ENCODE measurements at regions not wholly inside any gene's neighbourhood (a gene's known extent, or its start where the extent isn't known, plus 50 kb on each side); places are given as distances from the start of the nearest gene placed in this dataset.

- no peak for DNase-seq (ENCODE audit: low spot score)
Observed at GRCh38 chr3:4029135-4029534, 229.9 kb downstream of the LRRN1 start.

DNA sequence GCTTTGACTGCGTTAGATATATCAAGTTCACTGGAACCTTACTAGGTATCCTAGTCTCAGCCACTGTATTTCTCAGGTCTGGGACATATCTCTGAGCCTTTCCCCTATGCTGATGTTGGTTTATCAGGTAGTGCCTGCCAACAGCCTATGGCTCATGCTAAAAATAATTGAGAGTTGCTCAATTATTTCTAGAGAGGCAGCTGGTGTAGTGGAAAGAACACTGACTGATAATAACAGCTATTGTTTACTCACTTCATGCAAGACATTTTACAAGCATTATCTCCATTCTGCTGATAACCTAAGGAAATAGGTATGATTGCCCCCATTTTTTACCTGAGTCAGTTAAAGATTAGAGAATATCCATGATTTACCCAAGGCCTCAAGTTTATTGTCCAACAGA lies 231.4 kb downstream of the LRRN1 start:
- DNase-seq (ENCODE audit: low spot score): no peak

DNA sequence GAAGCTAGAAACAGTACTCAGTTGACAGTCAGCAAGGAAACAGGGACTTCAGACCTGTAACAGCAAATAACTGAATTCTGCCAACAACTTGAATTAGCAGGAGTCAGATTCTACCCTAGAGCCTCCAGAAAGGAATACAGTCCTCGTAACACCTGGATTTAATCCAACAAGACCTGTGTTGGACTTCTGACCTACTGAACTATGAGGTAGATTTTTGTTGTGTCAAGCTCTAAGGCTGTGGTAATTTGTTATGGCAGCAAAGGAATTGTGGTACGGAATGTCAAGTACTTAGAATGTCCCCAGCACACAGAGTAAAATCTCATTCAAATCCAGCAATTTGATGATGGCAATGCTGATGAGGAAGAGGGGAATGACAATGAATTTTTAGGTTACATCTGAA lies 234.1 kb downstream of the LRRN1 start:
- DNase-seq (ENCODE audit: low spot score): no peak

GRCh38 chr3:4036046-4036445 lies 236.8 kb downstream of the LRRN1 start:
- DNase-seq (ENCODE audit: low spot score): no peak

DNA sequence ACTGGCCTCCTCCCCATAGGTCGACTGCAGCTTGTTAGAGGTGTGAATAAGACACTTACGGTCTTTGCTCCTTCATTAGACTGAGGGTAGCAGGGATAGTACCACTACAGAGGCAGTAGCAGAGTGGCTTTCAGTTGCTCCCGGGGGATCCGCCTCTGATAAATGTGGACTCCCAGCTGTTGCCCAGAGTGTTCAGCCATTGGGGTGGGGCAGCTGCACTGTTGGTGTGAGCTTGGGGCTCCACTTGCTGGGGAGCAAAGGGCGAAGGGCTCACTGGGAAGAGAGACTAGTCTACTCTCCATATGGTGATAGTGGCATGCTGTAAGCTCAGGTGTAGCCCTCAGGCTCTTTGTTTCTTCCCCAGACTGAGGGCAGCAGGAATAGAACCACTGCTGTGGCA lies 239.1 kb downstream of the LRRN1 start:
- DNase-seq (ENCODE audit: low spot score): no peak

GRCh38 chr3:4042070-4042469 lies 242.8 kb downstream of the LRRN1 start:
- DNase-seq (ENCODE audit: low spot score): no peak

- no peak for DNase-seq (ENCODE audit: low spot score)
Observed at GRCh38 chr3:4042869-4043268, 243.6 kb downstream of the LRRN1 start.

DNA sequence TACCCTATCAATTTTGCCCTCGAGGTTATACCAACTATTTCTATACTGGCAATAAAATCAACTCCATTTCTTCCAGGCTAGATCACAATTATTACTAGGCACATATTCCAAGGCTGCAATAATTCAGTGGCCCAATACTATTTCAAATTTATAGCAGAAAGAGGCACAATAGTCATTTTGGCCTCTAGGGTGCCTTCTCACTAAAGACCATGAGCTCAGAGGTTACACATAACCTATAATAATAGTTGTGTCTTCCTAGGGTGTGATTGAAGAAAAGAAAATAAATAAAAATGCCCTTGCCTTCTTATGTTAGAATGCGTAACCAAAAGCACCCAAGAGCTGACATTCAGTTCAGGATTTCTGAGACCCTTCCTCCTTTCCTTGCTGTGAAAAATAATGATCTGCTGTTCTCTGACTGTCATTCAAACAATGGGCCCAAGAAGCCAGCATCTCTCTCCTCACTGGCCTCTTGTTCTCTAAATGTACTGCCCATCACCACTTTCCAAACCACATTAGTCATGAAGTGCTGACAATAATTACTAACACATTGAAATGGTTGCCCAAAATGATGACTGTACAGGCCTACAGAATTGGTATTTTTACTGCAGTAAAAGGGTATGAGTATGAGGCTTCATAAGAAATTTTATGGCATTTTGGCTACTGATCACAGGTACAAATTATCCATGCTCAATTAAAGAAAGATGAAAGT lies 244.8 kb downstream of the LRRN1 start:
- no peak for DNase-seq (ENCODE audit: low spot score)

GRCh38 chr3:4044619-4045018 lies 245.4 kb downstream of the LRRN1 start:
- DNase-seq (ENCODE audit: low spot score): no peak

- no peak for DNase-seq (ENCODE audit: low spot score)
Observed at GRCh38 chr3:4045756-4046155, 246.5 kb downstream of the LRRN1 start.

DNA sequence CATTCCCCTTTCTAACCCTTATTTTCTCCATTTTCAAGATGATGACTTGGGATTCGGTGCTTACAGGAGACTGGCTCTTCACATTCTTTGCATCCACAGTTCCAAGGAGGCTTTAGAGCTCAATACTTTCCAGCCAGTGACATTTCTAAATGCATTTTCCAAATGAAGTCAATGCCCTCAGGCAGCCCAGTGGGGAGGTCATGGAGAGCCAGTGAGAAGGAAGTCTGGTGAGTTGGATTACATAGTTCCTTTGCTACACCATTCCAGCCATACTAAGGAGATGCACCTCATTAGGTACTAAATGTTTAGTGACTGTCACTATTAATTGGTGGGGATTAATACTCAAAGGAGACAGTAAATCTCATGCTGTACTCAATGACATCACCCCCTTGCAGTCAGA lies 248.1 kb downstream of the LRRN1 start:
- DNase-seq (ENCODE audit: low spot score): no peak

DNA sequence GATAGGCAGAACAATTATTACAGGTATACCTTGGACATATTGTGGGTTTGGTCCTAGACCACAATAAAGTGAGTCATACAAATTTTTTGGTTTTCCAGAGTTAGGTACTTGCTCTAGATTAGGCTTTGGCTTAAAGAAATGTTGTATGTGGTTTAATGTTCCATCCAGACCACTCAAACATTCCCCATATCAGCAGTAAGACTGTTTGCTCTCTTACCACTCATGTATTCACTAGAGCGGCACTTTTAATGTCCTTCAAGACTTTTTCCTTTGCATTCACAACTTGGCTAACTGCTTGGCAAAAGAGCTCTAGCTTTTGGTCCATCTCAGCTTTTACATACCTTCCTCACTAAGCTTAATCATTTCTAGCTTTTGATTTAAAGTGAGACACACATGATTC lies 250.5 kb upstream of the SETMAR start:
- DNase-seq (ENCODE audit: low spot score): no peak

GRCh38 chr3:4053975-4054374 lies 249.2 kb upstream of the SETMAR start:
- DNase-seq (ENCODE audit: low spot score): no peak

DNA sequence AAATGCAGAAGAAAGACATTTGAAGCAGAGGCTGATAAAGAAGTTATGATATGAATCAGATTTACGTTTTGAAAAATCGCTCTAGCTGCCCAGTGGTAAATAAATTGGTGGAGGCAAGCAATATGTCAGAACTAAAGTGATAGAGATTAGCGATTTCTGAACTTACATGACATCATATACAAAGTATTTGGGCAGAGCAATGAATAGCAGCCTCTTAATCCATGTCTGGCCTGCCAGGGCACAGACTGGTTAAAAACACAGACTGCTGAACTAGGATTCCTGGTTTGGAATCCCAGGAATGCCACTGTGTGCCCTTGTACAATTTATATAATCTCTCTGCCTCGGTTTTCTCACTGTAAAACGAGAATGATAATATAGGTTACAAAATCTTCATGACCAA lies 243.1 kb upstream of the SETMAR start:
- DNase-seq (ENCODE audit: low spot score): no peak

GRCh38 chr3:4060603-4061002 lies 242.6 kb upstream of the SETMAR start:
- DNase-seq (ENCODE audit: low spot score): no peak

DNA sequence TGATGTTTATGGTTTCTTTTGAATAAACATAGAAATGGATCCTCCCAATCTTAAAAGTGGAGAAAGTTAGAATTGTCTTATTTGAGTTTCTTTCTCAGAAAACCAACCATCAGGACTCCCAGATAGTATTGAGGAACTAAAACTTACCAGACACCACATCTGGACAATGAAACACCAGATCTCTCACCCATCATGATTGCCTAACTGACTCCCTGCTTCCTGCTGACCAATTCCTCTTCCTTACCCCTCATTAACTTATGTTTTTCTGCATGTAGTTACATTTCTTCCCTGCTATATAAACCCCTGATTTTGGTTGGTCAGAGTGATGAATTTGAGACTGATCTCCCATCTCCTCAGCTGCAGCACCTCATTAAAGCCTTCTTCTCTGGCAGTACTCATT lies 242.0 kb upstream of the SETMAR start:
- DNase-seq (ENCODE audit: low spot score): no peak

DNA sequence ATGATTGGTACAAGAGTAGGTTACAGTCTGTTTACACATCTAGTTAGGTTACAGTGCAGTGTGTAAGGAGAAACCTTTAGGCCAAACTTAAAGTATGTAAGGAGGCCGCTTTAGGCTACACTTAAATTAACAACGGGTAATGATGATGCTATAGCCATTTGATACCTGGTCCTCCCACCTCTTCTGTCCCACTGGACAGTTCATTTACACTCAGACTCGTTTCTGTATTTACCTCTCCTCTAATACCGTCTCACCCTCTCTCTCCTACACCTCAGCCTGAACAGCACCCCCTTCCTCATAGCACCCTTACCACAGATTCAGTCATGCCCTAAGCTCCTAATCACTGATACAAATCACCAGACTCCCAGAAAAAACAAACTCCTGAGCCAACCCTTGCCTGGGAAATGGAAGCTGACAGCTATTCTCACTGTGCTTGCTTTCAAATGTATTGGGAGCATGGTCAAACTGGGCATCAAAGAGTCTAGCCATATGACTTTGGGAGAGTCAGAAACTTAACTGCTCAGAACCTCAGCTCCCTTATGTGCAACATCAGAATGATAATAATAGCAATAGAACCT lies 241.3 kb upstream of the SETMAR start:
- no peak for DNase-seq (ENCODE audit: low spot score)

DNA sequence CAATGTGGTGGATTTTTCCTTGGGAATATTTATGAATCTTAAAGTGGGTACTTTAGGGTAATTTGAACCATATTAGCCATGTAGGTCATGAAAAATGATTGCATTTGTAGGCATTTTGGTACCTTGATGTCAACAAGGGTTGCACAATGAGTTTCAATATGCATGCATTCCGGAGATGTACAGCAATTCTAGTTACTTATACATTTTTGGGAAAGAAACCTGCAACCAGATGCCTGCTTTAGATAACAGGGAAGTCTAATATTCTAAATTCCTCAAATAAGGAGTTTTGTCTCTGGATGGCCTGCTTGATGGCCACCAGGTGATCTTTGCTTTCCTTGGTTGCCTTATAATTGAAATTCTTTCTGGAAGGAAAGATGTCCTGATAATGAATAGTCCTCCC lies 240.5 kb upstream of the SETMAR start:
- no peak for DNase-seq (ENCODE audit: low spot score)

DNA sequence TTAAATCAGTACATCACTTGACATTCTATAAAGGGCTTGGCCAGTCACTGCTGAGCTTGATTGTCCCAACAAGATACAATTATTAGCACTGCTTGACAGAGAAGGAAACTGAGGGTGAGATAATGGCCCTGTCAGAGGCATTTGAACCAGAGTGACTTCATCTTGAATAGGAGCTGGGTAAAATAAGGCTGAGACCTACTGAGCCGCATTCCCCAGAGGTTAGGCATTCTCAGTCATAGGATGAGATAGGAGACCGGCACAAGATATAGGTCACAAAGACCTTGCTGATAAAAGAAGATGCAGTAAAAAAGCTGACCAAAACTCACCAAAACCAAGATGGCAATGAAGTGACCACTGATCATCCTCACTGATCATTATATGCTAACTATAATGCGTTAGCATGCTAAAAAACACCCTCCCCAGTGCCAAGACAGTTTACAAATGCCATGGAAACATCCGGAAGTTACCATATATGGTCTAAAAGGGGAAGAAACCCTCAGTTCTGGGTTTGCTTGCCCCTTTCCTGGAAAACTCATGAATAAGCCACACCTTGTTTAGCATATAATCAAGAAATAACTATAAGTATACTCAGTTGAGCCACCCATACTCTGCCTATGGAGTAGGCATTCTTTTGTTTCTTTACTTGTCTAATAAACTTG lies 239.1 kb upstream of the SETMAR start:
- DNase-seq (ENCODE audit: low spot score): no peak

DNA sequence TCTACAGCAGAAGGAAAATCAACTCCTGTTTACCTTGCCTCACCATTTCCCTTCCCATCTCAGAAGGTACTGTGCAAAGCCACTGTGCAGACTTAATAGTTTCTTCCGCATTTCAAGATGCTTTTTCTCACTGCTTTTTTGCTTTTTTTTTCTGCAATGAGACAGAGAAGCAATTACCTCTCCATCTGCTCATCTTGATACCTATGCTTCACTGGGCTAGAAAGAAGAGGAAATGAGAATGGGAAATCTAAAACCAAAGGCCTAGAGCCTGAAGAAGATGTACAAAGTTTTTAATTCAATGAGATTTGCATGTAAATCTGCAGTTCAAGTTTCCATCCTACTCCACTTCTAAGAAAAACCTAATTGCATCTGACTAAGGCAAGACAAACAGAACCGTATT lies 238.1 kb upstream of the SETMAR start:
- no peak for DNase-seq (ENCODE audit: low spot score)

DNA sequence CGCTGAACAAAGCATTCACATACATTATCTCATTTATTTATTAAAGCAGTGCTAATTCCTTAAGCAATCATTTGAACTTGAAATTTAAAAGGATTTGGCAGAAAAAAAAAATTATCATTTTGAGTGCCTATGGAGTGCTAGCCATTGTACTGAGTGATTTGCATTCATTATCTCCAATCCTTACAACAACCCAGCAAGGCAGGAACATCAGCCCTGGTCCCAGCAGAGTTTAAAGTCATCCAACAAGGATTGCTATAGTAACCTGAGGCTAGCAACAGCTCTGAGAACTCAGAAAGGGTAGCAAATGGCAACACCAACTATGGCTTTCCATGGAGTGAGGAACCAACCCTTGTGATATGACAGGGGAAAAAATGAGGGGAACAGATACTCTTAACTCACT lies 237.6 kb upstream of the SETMAR start:
- no peak for DNase-seq (ENCODE audit: low spot score)

DNA sequence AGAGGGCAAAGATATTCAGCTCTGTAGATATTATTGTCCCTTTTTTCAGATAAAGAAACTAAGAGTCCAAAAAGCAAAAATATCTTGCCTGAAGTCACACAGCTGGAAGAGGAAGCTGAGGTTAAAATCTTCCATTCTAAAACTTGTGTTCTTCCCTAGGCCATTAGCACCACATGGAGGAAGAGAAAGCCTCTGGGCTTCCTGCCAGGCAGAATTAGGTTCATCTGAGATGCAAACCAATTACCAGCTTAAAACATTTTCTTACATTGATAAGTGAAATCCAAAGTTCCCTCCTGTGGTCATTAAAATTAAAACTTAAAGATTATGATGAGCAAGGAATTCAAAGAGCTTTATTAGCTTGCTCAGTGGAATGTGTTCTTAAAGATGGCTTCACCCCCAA lies 235.3 kb upstream of the SETMAR start:
- no peak for DNase-seq (ENCODE audit: low spot score)

DNA sequence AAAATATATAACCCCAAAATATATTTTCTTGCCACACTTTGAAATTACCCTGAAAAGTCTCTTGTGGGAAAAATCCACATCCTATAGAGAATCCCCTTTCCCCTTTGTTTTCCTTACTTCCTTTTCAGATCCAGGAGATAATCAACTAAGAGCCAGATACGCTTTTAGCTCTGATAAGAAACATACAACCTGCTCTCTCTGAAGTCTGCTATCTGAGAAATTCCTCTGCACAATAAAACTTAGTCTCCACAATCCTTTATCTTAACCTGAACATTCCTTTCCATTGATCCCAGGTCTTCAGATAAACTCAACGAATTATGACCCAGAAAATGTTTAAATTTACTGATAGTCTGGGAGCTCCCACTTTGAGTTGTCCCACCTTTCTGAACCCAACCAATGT lies 233.4 kb upstream of the SETMAR start:
- DNase-seq (ENCODE audit: low spot score): no peak

All from ureter (tissue), 1 donor.